Keratinocyte (primary cell): ENCODE measurements at regions not wholly inside any gene's neighbourhood (a gene's known extent, or its start where the extent isn't known, plus 50 kb on each side); places are given as distances from the start of the nearest gene placed in this dataset.

Experiments
- EZH2 ChIP-seq: IDR thresholded peaks from one replicate; pipeline ENCODE4 v1.6.1; 2012; ENCODE audit warnings: inconsistent platforms, mild to moderate bottlenecking, low read length, moderate library complexity
- TF ChIP-seq, protein P1 (sequence below), 3 experiments: IDR thresholded peaks in 1 of 3; conservative IDR thresholded peaks in 1 of 3; optimal IDR thresholded peaks in 1 of 3; 2 replicates in 2 of 3; 3 replicates in 1 of 3; pipeline versions ENCODE3 to v1.5.1; 2011; ENCODE audit warnings: low read length in 3 of 3, mild to moderate bottlenecking in 3 of 3, moderate library complexity in 2 of 3, control low read depth in 1 of 3, inconsistent platforms in 1 of 3; ENCODE audit not compliant: insufficient read depth in 2 of 3; ENCODE audit errors: extremely low read depth in 1 of 3

DNA sequence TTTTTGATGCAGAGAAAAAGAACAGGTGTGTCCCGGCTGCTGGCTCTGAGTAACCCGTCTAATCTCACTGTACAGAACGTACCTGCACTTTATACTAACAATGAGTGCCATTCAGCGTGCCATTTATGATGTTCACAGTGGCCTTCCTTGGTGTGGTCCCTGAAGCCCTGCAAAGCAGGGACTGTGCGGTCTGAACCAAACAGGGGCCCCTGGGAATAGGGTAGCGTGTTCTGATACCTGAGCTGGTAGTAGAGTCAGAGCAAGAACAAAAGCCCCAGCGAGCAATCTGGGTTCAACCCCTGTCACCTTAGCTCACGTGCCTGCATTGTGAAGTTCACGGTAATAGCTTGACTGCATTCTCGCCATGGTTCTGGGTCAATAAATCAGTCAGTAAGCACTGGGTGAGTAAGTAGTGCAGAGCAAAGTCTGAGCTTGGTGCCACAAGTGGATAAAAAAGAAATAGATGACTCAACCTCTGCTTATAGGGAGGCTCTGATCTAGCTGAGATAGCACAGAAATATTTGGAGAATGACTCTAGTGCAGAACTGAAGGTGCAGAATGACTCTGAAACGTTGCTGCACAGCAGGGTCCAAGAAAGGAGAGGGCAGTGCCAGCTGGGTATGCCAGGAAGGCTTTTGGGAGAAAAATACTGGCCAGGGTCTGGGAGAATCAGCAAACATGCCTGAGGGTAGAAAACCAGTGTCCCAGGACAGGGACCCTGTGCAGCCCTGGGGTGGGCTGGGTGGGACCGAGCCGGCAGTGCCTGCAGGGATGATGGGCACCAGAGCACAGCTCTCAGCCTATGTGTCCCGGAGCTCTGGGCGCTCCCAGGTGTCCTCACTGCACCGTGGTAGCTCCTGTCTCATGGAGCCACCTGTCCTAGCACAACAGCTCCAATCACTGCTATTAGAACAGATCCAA, 125.9 kb downstream of the RHOU start:
- TF ChIP-seq, protein P1, sequence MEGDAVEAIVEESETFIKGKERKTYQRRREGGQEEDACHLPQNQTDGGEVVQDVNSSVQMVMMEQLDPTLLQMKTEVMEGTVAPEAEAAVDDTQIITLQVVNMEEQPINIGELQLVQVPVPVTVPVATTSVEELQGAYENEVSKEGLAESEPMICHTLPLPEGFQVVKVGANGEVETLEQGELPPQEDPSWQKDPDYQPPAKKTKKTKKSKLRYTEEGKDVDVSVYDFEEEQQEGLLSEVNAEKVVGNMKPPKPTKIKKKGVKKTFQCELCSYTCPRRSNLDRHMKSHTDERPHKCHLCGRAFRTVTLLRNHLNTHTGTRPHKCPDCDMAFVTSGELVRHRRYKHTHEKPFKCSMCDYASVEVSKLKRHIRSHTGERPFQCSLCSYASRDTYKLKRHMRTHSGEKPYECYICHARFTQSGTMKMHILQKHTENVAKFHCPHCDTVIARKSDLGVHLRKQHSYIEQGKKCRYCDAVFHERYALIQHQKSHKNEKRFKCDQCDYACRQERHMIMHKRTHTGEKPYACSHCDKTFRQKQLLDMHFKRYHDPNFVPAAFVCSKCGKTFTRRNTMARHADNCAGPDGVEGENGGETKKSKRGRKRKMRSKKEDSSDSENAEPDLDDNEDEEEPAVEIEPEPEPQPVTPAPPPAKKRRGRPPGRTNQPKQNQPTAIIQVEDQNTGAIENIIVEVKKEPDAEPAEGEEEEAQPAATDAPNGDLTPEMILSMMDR (optimal IDR thresholded peaks at IDR 0.05 in 1 of 3, IDR thresholded peaks at IDR 0.05 in 1 of 3, conservative IDR thresholded peaks at IDR 0.05 in 1 of 3; ENCODE audit: extremely low read depth in 1 of 3, insufficient read depth in 2 of 3, low read length in 3 of 3) = no peak
- TF ChIP-seq EZH2 = no peak
